Activated B cell treated with CpG ODN at 0.5 μM for 24 hours (primary cell): ENCODE measurements at regions not wholly inside any gene's neighbourhood (a gene's known extent, or its start where the extent isn't known, plus 50 kb on each side); places are given as distances from the start of the nearest gene placed in this dataset.
"Not testable (repeated sequence)": the region's sequence is repeated elsewhere in the genome, so short reads cannot be mapped to it uniquely, and the experiment has no call there.

Experiments
- ATAC-seq: fragments of 200-7000 bp; cut with Tn5 transposase; one replicate; pipeline ENCODE4 v1.10.0; 2021; ENCODE audit warnings: low read depth, mild to moderate bottlenecking, moderate library complexity
- CTCF ChIA-PET: fragments of 350-600 bp; sonication (Branson Sonifier 250); formaldehyde crosslinking; loops from one replicate; lab custom pipeline; 2021; ENCODE audit warnings: antibody characterized with exemption; lab: Charles Lee
- POLR2A ChIA-PET: fragments of 350-600 bp; sonication (Branson Sonifier 250); formaldehyde crosslinking; loops from one replicate; lab custom pipeline; 2021; ENCODE audit warnings: antibody characterized with exemption; lab: Charles Lee
- DNase-seq: peaks from one replicate; pipeline ENCODE4 v3.0.0; 2022
- H3K27ac Mint-ChIP-seq: one replicate; pipeline ENCODE4 v1.8.0; 2020; ENCODE audit warnings: mixed read lengths
- H3K27me3 Mint-ChIP-seq: one replicate; pipeline ENCODE4 v1.8.0; 2021; ENCODE audit warnings: mixed read lengths
- H3K36me3 Mint-ChIP-seq: one replicate; pipeline ENCODE4 v1.8.0; 2021; ENCODE audit warnings: low read depth, mixed read lengths
- H3K4me1 Mint-ChIP-seq: one replicate; pipeline ENCODE4 v1.8.0; 2021; ENCODE audit warnings: mixed read lengths
- H3K4me3 Mint-ChIP-seq: one replicate; pipeline ENCODE4 v1.8.0; 2020; ENCODE audit warnings: mild to moderate bottlenecking, mixed read lengths
- H3K9me3 Mint-ChIP-seq: one replicate; pipeline ENCODE4 v1.8.0; 2020; ENCODE audit warnings: mixed read lengths
- intact Hi-C: fragments of 100-400 bp; cut with micrococcal nuclease; formaldehyde crosslinking; loops from one replicate; pipeline ENCODE4 v1.15.1; 2024
- TF ChIP-seq, protein P1 (sequence below): fragments of 200-600 bp; IDR thresholded peaks from one replicate; pipeline ENCODE4 v1.8.0; 2022; ENCODE audit warnings: antibody characterized with exemption, mild to moderate bottlenecking

DNA sequence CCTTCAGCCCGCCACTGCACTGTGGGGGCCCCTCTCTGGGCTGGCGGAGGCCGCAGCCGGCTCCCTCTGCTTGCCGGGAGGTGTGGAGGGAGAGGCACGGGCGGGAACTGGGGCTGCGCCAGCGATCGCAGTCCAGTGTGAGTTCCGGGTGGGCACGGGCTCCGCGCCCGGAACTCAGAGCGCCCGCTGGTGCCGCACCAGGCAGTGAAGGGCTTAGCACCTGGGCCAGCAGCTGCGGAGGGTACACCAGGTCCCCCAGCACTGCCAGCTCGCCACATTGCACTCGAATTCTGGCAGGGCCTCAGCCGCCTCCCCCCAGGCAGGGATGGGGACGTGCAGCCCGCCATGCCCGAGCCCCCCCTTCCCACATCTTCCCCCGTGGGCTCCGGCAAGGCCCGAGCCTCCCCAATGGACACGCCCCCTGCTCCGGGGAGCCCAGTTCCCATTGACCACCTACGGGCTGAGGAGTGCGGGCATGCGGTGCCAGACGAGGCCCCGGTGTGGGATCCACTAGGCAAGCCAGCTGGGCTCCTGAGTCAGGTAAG lies 135.9 kb upstream of the RFC3 start:
- H3K27ac Mint-ChIP-seq = no peak overlapping the region
- no peak for DNase-seq
- TF ChIP-seq, protein P1, sequence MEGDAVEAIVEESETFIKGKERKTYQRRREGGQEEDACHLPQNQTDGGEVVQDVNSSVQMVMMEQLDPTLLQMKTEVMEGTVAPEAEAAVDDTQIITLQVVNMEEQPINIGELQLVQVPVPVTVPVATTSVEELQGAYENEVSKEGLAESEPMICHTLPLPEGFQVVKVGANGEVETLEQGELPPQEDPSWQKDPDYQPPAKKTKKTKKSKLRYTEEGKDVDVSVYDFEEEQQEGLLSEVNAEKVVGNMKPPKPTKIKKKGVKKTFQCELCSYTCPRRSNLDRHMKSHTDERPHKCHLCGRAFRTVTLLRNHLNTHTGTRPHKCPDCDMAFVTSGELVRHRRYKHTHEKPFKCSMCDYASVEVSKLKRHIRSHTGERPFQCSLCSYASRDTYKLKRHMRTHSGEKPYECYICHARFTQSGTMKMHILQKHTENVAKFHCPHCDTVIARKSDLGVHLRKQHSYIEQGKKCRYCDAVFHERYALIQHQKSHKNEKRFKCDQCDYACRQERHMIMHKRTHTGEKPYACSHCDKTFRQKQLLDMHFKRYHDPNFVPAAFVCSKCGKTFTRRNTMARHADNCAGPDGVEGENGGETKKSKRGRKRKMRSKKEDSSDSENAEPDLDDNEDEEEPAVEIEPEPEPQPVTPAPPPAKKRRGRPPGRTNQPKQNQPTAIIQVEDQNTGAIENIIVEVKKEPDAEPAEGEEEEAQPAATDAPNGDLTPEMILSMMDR = no peak
- peaks cover 12% of the 10 kb centered on the region for H3K4me1 Mint-ChIP-seq
- H3K4me3 Mint-ChIP-seq = no peak overlapping the region
- H3K36me3 Mint-ChIP-seq = no peaks in the 10 kb centered on the region
- CTCF ChIA-PET = no interaction called here
- intact Hi-C loops = no loop called here
- no peaks in the 10 kb centered on the region for H3K9me3 Mint-ChIP-seq
- H3K27me3 Mint-ChIP-seq = no peaks in the 10 kb centered on the region
- POLR2A ChIA-PET = interaction anchor here (0.5 kb wide), 1 partner anchor 384 kb away, joined by 4 read pairs; no protein-coding TSS in a partner anchor
- ATAC-seq = no peak

DNA sequence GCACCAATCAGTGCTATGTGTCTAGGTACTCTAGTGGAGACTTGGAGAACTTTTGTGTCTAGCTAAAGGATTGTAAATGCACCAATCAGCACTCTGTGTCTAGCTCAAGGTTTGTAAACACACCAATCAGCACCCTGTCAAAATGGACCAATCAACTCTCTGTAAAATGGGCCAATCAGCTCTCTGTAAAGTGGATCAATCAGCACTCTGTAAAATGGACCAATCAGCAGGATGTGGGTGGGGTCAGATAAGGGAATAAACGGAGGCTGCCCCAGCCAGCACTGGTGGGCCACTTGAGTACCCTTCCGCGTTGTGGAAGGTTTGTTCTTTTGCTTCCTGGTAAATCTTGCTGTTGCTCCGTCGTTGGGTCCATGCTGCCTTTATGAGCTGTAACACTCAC lies 135.3 kb upstream of the RFC3 start:
- H3K9me3 Mint-ChIP-seq, H3K4me3 Mint-ChIP-seq, CTCF ChIA-PET, H3K36me3 Mint-ChIP-seq, ATAC-seq, H3K27me3 Mint-ChIP-seq, intact Hi-C loops, DNase-seq, H3K27ac Mint-ChIP-seq: not testable (repeated sequence)
- H3K4me1 Mint-ChIP-seq = peaks cover 12% of the 10 kb centered on the region
- POLR2A ChIA-PET = interaction anchor here (0.5 kb wide), 1 partner anchor 384 kb away, joined by 4 read pairs; no protein-coding TSS in a partner anchor

DNA sequence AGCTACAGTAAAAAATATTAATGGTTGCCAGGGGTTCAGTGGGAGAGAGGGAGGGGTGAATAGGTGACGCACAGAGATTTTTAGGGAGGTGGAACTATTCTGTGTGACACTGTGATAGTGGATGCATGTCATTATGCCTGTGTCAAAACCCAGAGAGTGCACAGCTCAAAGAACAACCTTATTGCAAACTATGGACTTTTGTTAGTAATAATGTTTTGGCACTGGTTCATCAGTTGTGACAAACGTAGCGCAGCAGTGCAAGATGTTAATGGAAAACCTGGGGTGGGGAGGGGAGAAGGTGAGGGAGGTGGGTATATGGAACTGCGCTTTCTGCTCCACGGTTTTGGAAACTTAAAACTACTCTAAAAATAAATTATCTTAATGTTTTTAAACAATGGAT lies 134.6 kb upstream of the RFC3 start:
- H3K36me3 Mint-ChIP-seq = no peaks in the 10 kb centered on the region
- no peaks in the 10 kb centered on the region for H3K9me3 Mint-ChIP-seq
- no peaks in the 10 kb centered on the region for H3K27me3 Mint-ChIP-seq
- no peak overlapping the region for H3K27ac Mint-ChIP-seq
- H3K4me3 Mint-ChIP-seq = no peak overlapping the region
- TF ChIP-seq, protein P1 = no peak
- ATAC-seq = no peak
- ChIA-PET CTCF (no interaction called here), POLR2A (no interaction called here)
- no peak for DNase-seq
- peaks cover 12% of the 10 kb centered on the region for H3K4me1 Mint-ChIP-seq
- intact Hi-C loops = no loop called here

DNA sequence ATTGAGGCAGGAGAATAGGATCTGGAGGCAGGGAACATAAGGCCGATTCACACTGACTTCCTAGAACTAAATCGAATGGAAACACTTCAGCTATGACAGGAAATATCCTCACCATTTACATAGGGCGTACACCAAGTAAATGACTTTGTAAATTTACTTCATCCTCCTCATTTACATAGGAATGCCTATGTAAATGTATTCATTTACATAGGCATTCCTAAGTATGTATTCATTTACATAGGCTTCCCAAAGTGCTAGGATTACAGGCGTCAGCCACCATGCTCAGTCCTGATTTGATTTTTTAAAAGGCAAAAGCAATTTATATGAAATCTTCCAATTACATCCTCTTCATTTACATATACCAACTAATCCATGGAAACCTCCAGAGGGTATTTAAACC lies 133.1 kb upstream of the RFC3 start:
- Mint-ChIP-seq H3K4me1 (no peaks in the 10 kb centered on the region), H3K27me3 (no peaks in the 10 kb centered on the region), H3K27ac (no peak overlapping the region), H3K36me3 (no peaks in the 10 kb centered on the region), H3K9me3 (no peaks in the 10 kb centered on the region), H3K4me3 (no peak overlapping the region)
- ChIA-PET POLR2A (no interaction called here), CTCF (no interaction called here)
- intact Hi-C loops = no loop called here
- no peak for ATAC-seq
- no peak for DNase-seq
- TF ChIP-seq, protein P1 = no peak

DNA sequence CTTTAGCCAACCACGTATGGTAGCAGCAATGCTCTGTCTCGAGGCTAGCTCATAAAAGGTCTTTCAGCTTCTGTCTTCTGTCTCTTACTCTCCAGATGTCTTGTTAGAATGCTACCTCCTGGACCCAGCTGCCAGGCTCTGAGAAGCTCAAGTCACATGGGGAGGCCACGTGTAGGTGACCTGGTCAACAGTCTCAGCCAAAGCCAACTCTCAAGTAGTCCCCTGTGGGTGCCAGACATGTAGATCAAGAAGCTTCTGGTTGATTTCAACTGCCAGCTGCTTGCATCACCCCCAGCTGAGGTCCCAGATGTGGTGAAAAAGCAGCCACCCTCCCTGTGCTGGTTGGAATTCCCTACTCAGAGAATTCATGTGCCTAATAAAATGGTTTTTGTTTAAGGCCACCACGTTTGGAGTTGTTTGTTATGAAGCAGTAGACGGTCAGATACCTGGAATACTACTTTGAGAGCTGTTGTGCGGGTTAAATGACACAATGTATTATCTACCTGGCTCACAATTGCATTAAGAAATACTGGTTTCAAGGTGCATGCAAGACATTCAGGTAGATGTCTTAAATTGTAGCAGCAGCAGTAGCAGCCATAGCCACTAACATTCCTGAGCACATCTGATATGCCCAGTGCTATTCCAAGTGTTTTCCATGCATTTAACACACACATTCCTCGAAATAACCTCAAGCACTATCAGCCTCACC lies 131.0 kb upstream of the RFC3 start:
- TF ChIP-seq, protein P1 = no peak
- Mint-ChIP-seq H3K36me3 (no peaks in the 10 kb centered on the region), H3K4me3 (no peak overlapping the region), H3K27ac (no peak overlapping the region), H3K4me1 (no peaks in the 10 kb centered on the region), H3K27me3 (no peaks in the 10 kb centered on the region), H3K9me3 (peaks cover 2% of the 10 kb centered on the region)
- ChIA-PET CTCF (no interaction called here), POLR2A (no interaction called here)
- intact Hi-C loops = no loop called here
- ATAC-seq (no peak), DNase-seq (no peak)
